GM12865 (cell line): ENCODE measurements at regions not wholly inside any gene's neighbourhood (a gene's known extent, or its start where the extent isn't known, plus 50 kb on each side); places are given as distances from the start of the nearest gene placed in this dataset.
A peak's percentile ranks its signal among the peaks of the same experiment; 100 is the strongest.

Source experiments
- DNase-seq: peaks from one replicate; pipeline ENCODE4 v3.0.0; 2010; ENCODE audit warnings: low read depth
- H3K4me3 ChIP-seq: 2 replicates; pipeline ENCODE4 v1.5.1; 2011; ENCODE audit warnings: mild to moderate bottlenecking, low read depth, low read length, control low read depth
- CTCF ChIP-seq: IDR thresholded peaks from 2 replicates; pipeline ENCODE4 v1.5.1; 2011; ENCODE audit warnings: low read length, control low read depth, low read depth, inconsistent platforms; ENCODE audit not compliant: insufficient read depth; ENCODE audit errors: missing control alignments

GRCh38 chr7:36017111-36017510 is 135.9 kb upstream of the EEPD1 start:
- DNase-seq: no peak
- no peak for TF ChIP-seq CTCF
- H3K4me3 ChIP-seq: no peak overlapping the region

- H3K4me3 ChIP-seq: no peak overlapping the region
- TF ChIP-seq CTCF: no peak
- no peak for DNase-seq
Measured at GRCh38 chr7:36018816-36019484, 134.1 kb upstream of the EEPD1 start.

- TF ChIP-seq CTCF: no peak
- H3K4me3 ChIP-seq: no peak overlapping the region
- no peak for DNase-seq
Measured at GRCh38 chr7:36019538-36019937, 133.5 kb upstream of the EEPD1 start.

GRCh38 chr7:36019980-36020379 is 133.1 kb upstream of the EEPD1 start:
- no peak overlapping the region for H3K4me3 ChIP-seq
- TF ChIP-seq CTCF: no peak
- DNase-seq: no peak

GRCh38 chr7:36021367-36021766 is 131.7 kb upstream of the EEPD1 start:
- peak; percentile 19 for DNase-seq
- TF ChIP-seq CTCF: peak; percentile 38
- H3K4me3 ChIP-seq: no peak overlapping the region

GRCh38 chr7:36021917-36022550 is 131.0 kb upstream of the EEPD1 start:
- H3K4me3 ChIP-seq: no peak overlapping the region
- no peak for TF ChIP-seq CTCF
- no peak for DNase-seq
